Suprapubic skin (tissue), 4 donors: ENCODE measurements at regions not wholly inside any gene's neighbourhood (a gene's known extent, or its start where the extent isn't known, plus 50 kb on each side); places are given as distances from the start of the nearest gene placed in this dataset.

ENCODE experiments used
- EP300 ChIP-seq: sonication (generic); formaldehyde crosslinking; IDR thresholded peaks from one replicate; pipeline ENCODE4 v1.6.1; 2017; ENCODE audit warnings: antibody characterized with exemption
- POLR2AphosphoS5 ChIP-seq, 3 donors: sonication (generic); formaldehyde crosslinking; IDR thresholded peaks; one replicate each; pipeline ENCODE4 v1.6.1; 2017; ENCODE audit warnings: antibody characterized with exemption in 3 of 3
- TF ChIP-seq, protein P1 (sequence below), 2 donors: fragments of 200-600 bp in 1 of 2; fragments of 450-650 bp in 1 of 2; sonication (generic) in 1 of 2; IDR thresholded peaks; one replicate each; pipeline ENCODE4 v1.5.1; 2016 to 2019; ENCODE audit warnings: antibody characterized with exemption in 2 of 2, mild to moderate bottlenecking in 1 of 2, moderate library complexity in 1 of 2

DNA sequence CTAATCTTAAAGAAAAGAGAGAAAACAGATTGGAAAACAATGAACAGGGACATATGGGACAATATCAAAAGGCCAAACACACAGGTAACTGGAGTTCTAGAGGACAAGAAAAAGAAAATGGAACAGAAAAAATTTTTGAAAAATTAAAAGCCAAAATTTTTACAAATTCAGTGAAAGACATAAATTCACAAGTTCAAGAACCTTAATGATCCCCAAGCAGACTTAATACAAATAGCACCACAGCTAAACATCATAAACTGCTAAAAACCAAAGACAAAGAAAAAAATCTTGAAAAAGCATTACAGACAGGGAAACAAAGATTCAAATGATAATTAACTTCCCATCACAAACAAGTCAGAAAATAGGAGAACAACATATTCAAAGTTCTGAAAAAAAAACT is 338.5 kb upstream of the SLC30A5 start:
- no peak for TF ChIP-seq POLR2AphosphoS5 (IDR thresholded peaks at IDR 0.05)
- TF ChIP-seq EP300, result no peak
- TF ChIP-seq, protein P1, sequence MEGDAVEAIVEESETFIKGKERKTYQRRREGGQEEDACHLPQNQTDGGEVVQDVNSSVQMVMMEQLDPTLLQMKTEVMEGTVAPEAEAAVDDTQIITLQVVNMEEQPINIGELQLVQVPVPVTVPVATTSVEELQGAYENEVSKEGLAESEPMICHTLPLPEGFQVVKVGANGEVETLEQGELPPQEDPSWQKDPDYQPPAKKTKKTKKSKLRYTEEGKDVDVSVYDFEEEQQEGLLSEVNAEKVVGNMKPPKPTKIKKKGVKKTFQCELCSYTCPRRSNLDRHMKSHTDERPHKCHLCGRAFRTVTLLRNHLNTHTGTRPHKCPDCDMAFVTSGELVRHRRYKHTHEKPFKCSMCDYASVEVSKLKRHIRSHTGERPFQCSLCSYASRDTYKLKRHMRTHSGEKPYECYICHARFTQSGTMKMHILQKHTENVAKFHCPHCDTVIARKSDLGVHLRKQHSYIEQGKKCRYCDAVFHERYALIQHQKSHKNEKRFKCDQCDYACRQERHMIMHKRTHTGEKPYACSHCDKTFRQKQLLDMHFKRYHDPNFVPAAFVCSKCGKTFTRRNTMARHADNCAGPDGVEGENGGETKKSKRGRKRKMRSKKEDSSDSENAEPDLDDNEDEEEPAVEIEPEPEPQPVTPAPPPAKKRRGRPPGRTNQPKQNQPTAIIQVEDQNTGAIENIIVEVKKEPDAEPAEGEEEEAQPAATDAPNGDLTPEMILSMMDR (IDR thresholded peaks at IDR 0.05), result no peak
